WI38 (cell line): ENCODE measurements at regions not wholly inside any gene's neighbourhood (a gene's known extent, or its start where the extent isn't known, plus 50 kb on each side); places are given as distances from the start of the nearest gene placed in this dataset.

ENCODE experiments used
- H3K4me3 ChIP-seq: 2 replicates; pipeline ENCODE4 v1.5.1; 2011; ENCODE audit warnings: low read depth, mild to moderate bottlenecking, control low read depth, low read length
- CTCF ChIP-seq: IDR thresholded peaks from 2 replicates; pipeline ENCODE4 v1.5.1; 2012; ENCODE audit warnings: low read depth, mild to moderate bottlenecking, control low read depth, low read length

- TF ChIP-seq CTCF = no peak
- no peak overlapping the region for H3K4me3 ChIP-seq
These were observed 186.1 kb upstream of the EEA1 start for GRCh38 chr12:93115198-93115601.

- H3K4me3 ChIP-seq = no peak overlapping the region
- TF ChIP-seq CTCF = no peak
These were observed 186.6 kb upstream of the EEA1 start for GRCh38 chr12:93115646-93116045.

DNA sequence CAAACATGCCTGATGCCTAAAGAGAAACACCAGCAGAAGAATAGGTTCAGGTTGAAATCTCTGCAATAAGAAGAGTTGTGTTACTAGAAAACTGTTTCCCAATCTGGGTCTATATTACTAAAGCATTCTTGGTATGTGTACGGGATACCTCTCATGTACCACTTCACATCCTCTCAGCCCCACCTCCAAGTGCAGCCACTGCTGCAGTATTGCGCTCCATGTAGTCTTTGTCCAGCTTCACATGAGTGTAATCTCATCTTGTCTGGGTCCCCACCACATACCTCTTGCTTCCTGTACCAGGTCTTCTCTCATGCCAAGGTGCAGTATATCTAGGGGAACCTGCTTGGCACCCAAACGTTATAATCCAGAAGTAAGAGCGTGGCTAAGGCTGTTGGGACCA is 187.5 kb upstream of the EEA1 start:
- no peak for TF ChIP-seq CTCF
- H3K4me3 ChIP-seq = no peak overlapping the region

DNA sequence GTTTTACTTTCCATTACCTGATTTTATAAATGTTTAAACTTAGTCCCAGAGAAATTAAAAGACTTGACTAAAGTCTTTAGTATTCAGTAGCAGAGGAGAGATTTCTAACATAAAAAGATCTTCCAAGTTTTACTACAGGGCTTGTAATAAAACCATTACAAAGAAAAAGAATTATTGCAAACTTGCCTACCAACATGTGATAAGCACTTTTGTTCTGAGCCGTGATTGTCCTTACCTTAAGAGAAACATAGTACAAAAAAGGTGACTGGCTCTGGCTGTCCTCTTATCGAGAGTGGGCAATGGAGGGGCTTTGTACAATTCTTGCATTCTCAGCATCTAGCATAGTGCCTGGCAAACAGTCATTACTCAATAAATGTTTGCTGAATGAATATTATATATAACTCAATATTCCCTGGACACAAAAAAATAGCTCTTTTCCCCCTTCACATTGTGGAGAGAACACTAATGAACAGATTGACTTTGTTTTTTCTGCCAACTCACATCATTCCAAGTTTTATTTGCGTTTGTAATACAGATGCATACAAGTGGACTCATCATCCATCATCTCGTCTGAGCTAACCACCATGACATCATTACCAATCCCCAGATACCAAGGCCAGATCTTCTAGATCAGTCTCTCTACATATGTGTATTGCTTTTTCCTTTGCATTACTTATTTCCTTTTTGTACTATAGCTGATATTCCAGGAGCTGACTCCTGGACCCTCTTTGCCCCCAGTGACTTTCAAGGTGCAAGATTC is 192.8 kb upstream of the EEA1 start:
- H3K4me3 ChIP-seq = no peak overlapping the region
- TF ChIP-seq CTCF = no peak

- TF ChIP-seq CTCF = no peak
- H3K4me3 ChIP-seq = no peak overlapping the region
These were observed 193.5 kb upstream of the EEA1 start for GRCh38 chr12:93122569-93123091.

DNA sequence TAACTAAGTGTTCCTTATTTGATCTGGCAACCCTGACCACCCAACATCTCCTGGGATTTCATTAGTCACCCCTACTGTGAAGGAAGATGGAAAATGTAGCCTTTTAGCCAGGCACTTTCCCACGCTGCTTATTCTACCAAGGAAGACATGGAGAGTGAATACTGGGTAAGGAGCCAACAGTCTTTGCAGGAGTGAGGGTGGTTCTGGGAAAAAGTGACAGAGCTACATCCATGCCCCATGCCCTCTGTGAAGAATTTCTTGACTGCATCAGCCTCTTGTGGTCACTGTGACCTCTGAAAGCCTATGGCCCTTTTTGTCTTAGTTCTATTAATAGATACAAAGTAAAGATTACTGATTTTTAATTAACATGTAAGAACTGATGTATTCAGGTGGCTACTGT is 196.0 kb upstream of the EEA1 start:
- no peak for TF ChIP-seq CTCF

DNA sequence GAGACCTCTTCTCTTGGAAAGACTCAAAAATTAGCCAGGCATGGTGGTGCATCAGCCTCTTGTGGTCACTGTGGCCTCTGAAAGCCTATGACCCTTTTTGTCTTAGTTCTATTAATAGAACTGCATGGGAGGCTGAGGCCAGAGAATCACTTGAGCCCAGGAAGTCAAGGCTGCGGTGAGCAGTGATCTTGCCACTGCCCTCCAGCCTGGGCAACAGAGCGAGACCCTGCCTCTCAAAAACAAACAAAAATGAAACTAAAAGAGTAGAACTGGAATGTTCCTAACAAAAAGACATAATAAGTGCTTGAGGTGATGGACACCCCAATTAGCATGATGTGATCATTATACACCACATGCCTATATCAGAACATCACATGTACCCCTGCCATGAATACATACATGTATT is 197.0 kb upstream of the EEA1 start:
- no peak overlapping the region for H3K4me3 ChIP-seq
- no peak for TF ChIP-seq CTCF

More for the DNA sequence above, 196.0 kb upstream of the EEA1 start:
- no peak overlapping the region for H3K4me3 ChIP-seq
